Memory B cell (primary cell): ENCODE measurements at regions not wholly inside any gene's neighbourhood (a gene's known extent, or its start where the extent isn't known, plus 50 kb on each side); places are given as distances from the start of the nearest gene placed in this dataset.

Experiments
- ATAC-seq: fragments of 150-1000 bp; cut with Tn5 transposase; 2 replicates; pipeline ENCODE4 v1.10.0; 2021; ENCODE audit warnings: low read depth, mild to moderate bottlenecking, moderate library complexity
- DNase-seq, 2 donors: peaks; one replicate each; pipeline ENCODE4 v3.0.0; 2022; ENCODE audit warnings: low spot score in 2 of 2
- H3K27ac Mint-ChIP-seq: one replicate; pipeline ENCODE4 v1.8.0; 2022; ENCODE audit warnings: mild to moderate bottlenecking, moderate library complexity, mixed read lengths
- H3K27me3 Mint-ChIP-seq: one replicate; pipeline ENCODE4 v1.8.0; 2022; ENCODE audit warnings: mixed read lengths
- H3K36me3 Mint-ChIP-seq: one replicate; pipeline ENCODE4 v1.8.0; 2022; ENCODE audit warnings: mild to moderate bottlenecking, mixed read lengths
- H3K4me1 Mint-ChIP-seq: one replicate; pipeline ENCODE4 v1.8.0; 2022; ENCODE audit warnings: mixed read lengths
- H3K4me3 Mint-ChIP-seq: one replicate; pipeline ENCODE4 v1.8.0; 2022; ENCODE audit warnings: mild to moderate bottlenecking, moderate library complexity, mixed read lengths
- H3K9me3 Mint-ChIP-seq: one replicate; pipeline ENCODE4 v1.8.0; 2022; ENCODE audit warnings: mixed read lengths

DNA sequence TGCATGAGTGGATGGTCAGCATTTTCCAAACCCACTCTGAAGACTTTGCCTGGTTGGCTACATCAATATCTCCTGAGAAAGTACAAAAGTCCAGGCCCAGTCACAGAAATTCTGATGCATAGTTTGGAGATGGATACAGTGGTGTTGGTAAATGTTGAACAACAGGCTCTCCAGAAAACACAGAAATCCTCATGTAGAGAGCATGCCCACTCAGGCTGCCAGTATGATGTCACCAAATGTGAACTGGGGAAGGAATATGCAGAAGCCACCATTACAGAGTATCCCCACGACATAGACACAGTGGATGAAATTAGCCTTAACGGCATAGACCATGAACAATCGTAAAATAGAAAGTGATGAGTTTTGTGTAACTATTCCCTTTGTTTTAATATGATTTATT is 97.1 kb upstream of the NXT1 start:
- Mint-ChIP-seq H3K27ac (no peak overlapping the region), H3K4me1 (no peaks in the 10 kb centered on the region), H3K4me3 (no peak overlapping the region), H3K36me3 (no peaks in the 10 kb centered on the region), H3K27me3 (peaks cover 15% of the 10 kb centered on the region), H3K9me3 (no peaks in the 10 kb centered on the region)
- ATAC-seq, result no peak
- DNase-seq, result no peak

DNA sequence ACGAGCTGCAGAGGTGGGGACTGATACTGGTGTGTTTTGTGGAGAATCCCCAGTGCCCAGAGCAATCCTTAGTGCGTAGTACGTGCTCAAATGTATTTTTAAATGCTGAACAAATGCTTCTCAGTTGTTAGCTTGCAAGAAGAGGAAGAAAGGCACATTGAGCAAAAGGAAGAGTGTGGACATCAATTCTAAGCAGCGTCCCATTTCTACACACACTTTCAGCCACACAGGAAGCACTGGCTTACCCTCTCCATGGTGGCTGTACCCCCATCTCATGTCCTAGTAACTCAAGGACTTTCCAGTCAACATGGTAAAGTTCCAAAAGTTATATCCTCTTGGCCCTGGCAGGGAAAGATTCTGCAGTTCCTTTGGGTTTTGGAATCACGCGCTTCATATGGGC is 98.8 kb upstream of the NXT1 start:
- Mint-ChIP-seq H3K9me3 (peaks cover 2% of the 10 kb centered on the region), H3K27ac (no peak overlapping the region), H3K4me1 (no peaks in the 10 kb centered on the region), H3K36me3 (no peaks in the 10 kb centered on the region), H3K27me3 (peaks cover 17% of the 10 kb centered on the region), H3K4me3 (no peak overlapping the region)
- ATAC-seq (no peak), DNase-seq (no peak)

DNA sequence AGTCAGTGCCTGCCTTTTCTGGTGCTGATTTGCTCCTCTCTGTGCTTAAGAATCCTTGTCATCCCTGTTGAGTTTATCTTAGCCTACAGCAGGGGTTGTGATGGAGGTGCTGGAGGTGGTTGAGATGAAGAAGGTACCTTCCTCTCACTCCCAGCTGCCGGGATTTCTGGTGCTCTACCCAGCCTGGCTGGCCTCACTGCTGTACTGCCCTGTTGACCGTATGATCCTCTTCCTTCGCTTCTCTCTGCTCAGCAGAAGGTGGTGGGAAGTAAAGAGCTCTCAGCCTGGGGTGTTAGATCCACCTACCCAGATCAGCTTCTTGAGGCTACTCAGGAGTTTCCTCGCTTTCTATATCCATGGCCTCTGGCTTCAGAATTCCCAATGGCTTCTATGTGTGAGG is 101.0 kb upstream of the NXT1 start:
- H3K27ac Mint-ChIP-seq, result no peak overlapping the region
- H3K4me3 Mint-ChIP-seq, result no peak overlapping the region
- peaks cover 17% of the 10 kb centered on the region for H3K27me3 Mint-ChIP-seq
- no peak for DNase-seq
- H3K36me3 Mint-ChIP-seq, result no peaks in the 10 kb centered on the region
- H3K9me3 Mint-ChIP-seq, result peaks cover 5% of the 10 kb centered on the region
- ATAC-seq, result no peak
- peaks cover 5% of the 10 kb centered on the region for H3K4me1 Mint-ChIP-seq

DNA sequence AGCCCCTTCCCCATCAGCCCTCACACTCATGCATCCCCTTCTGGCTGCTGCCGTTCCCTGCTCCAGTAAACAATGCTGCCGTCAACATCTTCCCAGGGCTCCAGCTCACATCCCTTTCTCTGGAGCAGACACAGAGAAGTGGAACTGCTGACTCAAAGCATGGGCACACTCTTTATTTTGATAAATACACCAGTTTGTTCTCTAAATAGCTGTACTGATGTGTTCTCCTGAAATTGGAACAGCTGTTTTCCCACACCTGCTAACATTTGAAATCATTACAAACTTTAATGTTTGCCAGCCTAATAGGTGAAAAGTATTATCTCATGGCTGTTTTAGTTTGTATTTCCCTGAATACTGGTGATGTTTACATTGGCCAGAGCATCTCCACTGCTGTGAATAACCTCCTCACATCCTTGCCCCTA is 102.1 kb upstream of the NXT1 start:
- peaks cover 12% of the 10 kb centered on the region for H3K27me3 Mint-ChIP-seq
- DNase-seq, result no peak
- H3K4me1 Mint-ChIP-seq, result peaks cover 5% of the 10 kb centered on the region
- no peak overlapping the region for H3K27ac Mint-ChIP-seq
- H3K36me3 Mint-ChIP-seq, result no peaks in the 10 kb centered on the region
- H3K4me3 Mint-ChIP-seq, result no peak overlapping the region
- no peak for ATAC-seq
- H3K9me3 Mint-ChIP-seq, result peaks cover 5% of the 10 kb centered on the region

DNA sequence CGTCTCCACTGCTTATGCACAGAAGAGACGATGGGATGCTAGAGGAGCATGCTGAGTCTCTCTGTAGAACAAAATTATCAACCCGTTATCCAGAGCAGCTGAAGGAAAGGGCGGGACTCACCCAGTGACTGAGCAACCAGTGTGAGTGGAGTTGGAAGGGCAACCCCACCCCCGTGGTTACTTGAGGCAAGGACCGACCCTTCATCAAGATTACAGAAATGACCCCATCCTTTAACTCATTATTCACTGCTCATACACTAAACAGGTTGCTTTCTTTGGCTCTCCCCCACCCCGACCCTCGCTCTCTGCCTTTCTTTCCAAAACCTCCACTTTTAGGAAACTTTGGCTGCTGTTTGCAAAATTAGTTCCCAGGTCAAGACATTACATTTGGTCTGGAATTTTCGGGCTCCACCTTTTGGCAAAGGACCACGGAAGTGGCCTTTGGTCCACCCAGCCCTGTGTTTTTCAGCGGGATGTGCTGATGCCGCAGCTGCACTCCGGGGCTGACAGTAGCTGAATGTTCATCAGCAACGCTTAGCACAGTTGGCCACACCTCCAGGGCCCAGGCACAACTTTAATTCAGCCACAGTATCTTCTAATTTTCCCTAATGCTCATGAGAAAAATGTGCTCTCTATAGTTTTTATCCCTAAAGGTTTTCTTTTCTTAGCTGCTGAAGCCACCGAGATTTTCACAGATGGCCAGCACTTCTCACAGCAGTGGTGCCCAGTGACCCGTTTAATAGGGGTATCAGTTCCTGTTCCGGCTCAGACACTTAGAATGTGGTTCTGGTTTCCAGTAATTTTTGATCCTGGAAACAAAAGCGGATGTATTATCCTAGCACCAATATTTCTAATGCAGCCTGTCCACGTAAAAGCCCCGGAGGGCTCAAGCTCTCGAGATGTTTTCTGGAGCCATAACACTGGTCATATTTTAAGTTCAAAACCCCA is 103.6 kb upstream of the NXT1 start:
- Mint-ChIP-seq H3K27ac (no peak overlapping the region), H3K4me3 (no peak overlapping the region), H3K36me3 (no peaks in the 10 kb centered on the region), H3K9me3 (peaks cover 5% of the 10 kb centered on the region), H3K27me3 (peaks cover 9% of the 10 kb centered on the region), H3K4me1 (peaks cover 5% of the 10 kb centered on the region)
- DNase-seq (no peak), ATAC-seq (no peak)

DNA sequence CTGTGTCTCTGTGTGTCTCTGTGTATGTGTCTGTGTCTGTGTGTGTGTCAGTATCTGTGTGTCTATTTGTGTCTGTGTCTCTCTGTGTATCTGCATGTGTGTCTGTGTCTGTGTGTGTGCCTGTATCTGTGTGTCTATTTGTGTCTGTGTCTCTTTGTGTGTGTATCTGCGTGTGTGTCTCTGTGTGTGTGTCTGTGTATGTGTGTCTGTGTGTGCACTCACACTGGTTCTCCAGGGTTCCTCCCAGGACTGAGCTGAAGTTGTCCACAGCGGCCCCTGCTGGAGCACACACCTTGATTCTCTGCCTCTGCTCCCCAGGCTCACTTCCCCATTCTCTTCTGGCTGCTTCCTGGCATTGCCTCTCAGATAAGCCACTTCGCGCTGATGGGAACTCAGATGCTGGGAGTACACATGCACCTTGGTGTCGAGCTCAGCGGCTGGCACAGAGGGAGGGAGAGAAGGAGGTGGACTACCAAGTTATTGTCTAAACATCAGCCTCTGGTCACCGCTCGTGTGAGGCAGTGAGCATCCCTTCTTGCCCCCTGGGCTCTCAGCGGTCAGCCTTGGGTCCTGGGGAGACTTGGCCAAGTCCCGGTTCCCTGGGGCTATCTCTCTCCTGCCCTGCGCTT is 104.9 kb upstream of the NXT1 start:
- DNase-seq (no peak), ATAC-seq (peak; percentile 68)
- Mint-ChIP-seq H3K27ac (no peak overlapping the region), H3K36me3 (no peaks in the 10 kb centered on the region), H3K4me3 (no peak overlapping the region), H3K4me1 (peaks cover 5% of the 10 kb centered on the region), H3K9me3 (peaks cover 5% of the 10 kb centered on the region), H3K27me3 (peaks cover 10% of the 10 kb centered on the region)

DNA sequence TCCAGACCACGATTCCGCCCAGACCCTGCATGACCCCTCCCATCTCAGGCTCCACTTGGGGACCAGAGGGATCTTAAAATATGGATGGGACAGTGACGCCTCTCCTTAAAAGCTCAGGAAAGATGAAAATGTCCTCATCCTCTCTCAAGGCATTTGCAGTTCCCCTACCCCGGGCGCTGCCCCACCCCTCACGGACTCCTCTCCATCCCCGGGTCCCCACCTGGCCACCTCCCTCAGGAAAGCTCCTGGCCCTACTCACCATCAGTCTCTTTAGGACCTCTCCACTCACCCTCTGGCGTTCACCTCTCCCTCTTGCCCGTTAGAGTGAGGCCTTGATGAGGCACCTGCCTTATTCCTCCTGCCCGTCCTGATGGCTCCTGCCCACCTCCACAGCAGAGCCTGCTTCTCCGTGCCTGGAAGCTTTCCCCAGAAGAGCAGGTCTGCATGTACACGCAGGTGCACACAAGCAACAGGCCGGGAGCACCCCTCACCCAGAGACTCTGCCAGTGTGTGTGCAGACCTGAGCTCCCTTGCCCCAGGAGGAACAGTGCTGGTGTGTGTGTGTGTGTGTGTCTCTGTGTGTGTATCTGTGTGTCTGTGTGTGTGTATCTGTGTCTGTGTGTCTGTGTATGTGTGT is 105.6 kb upstream of the NXT1 start:
- Mint-ChIP-seq H3K9me3 (peaks cover 5% of the 10 kb centered on the region), H3K27ac (no peak overlapping the region), H3K4me1 (peaks cover 5% of the 10 kb centered on the region), H3K36me3 (no peaks in the 10 kb centered on the region), H3K4me3 (no peak overlapping the region), H3K27me3 (peaks cover 10% of the 10 kb centered on the region)
- no peak for ATAC-seq
- no peak for DNase-seq

DNA sequence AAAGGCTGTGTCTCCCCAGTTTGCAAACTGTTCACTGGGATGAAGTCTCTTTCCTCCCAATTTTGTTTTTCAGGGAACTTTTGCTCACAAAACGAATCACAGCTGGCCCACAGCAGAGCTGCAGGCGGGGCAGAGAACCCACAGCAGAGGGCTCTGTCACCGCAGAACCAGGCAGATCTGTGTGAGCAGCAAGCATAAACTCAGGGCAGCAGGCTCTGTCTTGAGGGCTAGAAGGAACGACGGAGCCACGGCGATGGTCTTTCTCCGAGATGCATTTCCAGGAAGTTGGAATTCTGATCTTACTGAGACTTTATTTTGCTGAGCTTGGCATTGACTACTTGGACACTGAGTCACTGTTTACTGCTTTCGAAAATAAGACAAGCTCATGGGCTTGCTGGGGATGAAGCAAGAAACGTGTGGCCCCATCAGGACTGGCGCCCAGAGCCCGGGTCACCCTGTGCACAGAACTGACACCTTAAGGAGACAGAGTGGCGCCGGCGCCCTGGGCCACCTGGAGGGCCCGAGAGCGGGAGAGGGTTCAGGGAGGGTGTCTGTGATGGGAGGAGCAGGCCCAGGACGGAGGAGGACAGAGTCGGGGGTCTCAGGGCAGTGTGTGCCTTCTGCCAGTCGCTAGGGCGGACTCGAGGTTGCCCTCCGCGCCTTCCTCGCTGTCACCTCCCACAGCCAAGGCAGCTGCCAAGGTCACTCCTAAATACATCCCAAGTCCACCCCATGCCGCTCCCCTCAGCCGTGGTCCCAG is 106.3 kb upstream of the NXT1 start:
- DNase-seq, result no peak
- Mint-ChIP-seq H3K4me3 (no peak overlapping the region), H3K9me3 (peaks cover 7% of the 10 kb centered on the region), H3K4me1 (peaks cover 5% of the 10 kb centered on the region), H3K27ac (no peak overlapping the region), H3K36me3 (no peaks in the 10 kb centered on the region), H3K27me3 (peaks cover 10% of the 10 kb centered on the region)
- ATAC-seq, result no peak

DNA sequence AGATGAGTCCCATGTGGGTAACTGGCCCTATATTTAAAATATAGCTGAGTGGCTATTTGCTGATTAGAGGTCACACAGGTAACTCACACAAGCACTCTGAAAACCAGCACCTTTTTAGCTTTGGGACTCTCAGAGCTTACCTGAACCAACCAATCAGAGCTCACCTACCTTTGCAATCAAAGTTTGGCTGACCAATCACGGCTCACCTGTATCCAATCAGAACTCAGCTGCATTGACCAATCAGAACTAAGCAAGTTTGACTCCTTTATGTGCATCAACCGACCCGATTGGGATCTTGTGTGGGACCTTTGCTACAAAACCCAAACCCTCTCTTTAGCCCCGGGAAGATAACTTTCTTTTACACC is 106.8 kb upstream of the NXT1 start:
- H3K9me3 Mint-ChIP-seq, result peaks cover 12% of the 10 kb centered on the region
- H3K27ac Mint-ChIP-seq, result no peak overlapping the region
- DNase-seq (no peak), ATAC-seq (no peak)
- H3K4me3 Mint-ChIP-seq, result no peak overlapping the region
- H3K27me3 Mint-ChIP-seq, result peaks cover 10% of the 10 kb centered on the region
- H3K36me3 Mint-ChIP-seq, result no peaks in the 10 kb centered on the region
- H3K4me1 Mint-ChIP-seq, result peaks cover 5% of the 10 kb centered on the region

DNA sequence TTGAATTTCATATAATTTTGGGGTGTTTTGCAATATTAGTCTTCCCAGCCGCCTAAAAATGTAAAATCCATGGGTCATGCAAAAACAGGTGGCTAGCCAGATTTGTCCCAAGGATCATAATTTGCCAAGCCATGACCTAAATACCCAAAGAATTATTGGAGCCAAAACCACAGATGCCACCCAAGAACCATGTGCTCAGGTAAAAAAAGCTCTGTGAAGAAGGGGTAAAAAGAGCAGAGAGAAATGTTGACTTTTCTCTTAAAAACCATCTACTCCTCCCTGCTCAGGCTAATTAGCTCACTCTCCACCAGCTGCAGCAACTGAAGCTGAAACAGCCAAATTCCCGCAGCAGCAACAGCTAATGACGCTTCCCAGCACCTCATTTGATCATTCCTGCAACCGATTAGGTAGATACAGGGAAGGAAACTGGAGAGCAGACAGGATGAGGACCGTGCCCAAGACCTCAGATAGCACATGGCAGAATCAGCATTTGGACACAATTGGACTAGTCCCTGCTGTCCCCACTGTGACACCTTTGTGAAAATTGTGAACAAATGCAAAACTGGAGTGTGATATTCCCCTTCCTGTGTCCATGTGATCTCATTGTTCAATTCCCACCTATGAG is 107.9 kb upstream of the NXT1 start:
- Mint-ChIP-seq H3K4me3 (no peak overlapping the region), H3K27me3 (peaks cover 8% of the 10 kb centered on the region), H3K27ac (no peak overlapping the region), H3K36me3 (no peaks in the 10 kb centered on the region), H3K9me3 (peaks cover 13% of the 10 kb centered on the region), H3K4me1 (peaks cover 5% of the 10 kb centered on the region)
- DNase-seq (no peak), ATAC-seq (no peak)

DNA sequence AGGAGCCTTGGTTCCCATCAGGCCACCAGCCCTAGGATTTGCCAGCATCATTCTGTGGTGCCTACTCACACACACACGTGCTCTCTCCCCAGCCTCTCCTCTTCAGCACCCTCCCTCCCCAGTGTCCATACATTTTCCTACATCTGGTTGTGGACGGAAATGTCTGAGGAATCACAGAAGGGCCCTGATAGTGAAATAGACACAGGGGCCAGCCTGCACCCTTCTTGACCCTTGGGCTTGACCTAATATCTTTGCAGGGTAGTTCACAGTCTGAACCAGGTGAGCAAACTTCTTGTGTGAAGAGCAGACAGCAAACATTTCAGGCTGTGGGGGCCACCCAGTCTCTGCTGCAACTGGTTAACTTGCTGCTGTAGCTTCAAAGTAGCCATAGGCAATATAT is 108.5 kb upstream of the NXT1 start:
- DNase-seq (no peak), ATAC-seq (no peak)
- H3K27ac Mint-ChIP-seq, result no peak overlapping the region
- H3K4me1 Mint-ChIP-seq, result peaks cover 5% of the 10 kb centered on the region
- peaks cover 8% of the 10 kb centered on the region for H3K27me3 Mint-ChIP-seq
- peaks cover 13% of the 10 kb centered on the region for H3K9me3 Mint-ChIP-seq
- no peak overlapping the region for H3K4me3 Mint-ChIP-seq
- H3K36me3 Mint-ChIP-seq, result no peaks in the 10 kb centered on the region

DNA sequence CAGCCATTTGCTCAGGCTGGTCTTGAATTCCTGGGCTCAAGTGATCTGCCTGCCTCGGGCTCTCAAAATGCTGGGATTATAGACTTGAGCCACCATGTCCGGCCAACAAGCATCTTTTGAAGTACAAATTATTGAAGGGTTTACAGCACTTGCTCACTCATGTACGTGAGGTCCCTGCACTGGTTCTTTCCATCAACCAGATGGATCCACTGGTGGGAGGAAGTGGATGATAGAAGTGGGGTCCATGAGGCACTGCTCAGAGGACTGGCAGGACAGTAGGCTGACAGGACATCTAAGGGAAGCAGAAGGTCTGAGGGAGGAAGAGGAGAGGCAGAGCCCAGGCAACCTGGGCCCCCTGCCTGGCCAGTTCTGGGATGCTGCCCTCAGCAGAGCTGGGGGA is 109.2 kb upstream of the NXT1 start:
- Mint-ChIP-seq H3K27me3 (peaks cover 8% of the 10 kb centered on the region), H3K4me1 (peaks cover 5% of the 10 kb centered on the region), H3K9me3 (peaks cover 15% of the 10 kb centered on the region), H3K36me3 (no peaks in the 10 kb centered on the region), H3K4me3 (no peak overlapping the region), H3K27ac (no peak overlapping the region)
- DNase-seq, result no peak
- no peak for ATAC-seq

DNA sequence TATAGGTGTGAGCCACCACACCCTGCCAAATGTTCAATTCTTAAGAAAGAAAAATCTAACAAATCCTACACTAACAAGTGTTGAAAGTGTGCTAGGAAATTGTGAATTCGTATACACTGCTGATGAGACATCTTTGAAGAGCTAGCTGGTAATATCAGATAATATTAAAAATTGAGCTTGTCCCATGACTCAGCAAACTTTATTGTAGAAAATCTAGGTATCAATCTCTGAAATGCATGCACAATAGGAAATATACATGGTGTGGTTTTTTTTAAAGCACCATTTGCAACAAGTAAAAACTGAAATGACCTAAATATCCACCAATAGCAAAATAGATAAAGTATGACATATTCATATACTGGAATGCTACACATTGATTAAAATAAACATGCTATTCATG is 110.1 kb upstream of the NXT1 start:
- Mint-ChIP-seq H3K27me3 (peaks cover 5% of the 10 kb centered on the region), H3K4me1 (peaks cover 3% of the 10 kb centered on the region), H3K9me3 (peaks cover 14% of the 10 kb centered on the region), H3K4me3 (no peak overlapping the region), H3K36me3 (no peaks in the 10 kb centered on the region), H3K27ac (no peak overlapping the region)
- DNase-seq, result no peak
- ATAC-seq, result no peak
